GM12801 (cell line): ENCODE measurements at regions not wholly inside any gene's neighbourhood (a gene's known extent, or its start where the extent isn't known, plus 50 kb on each side); places are given as distances from the start of the nearest gene placed in this dataset.

Experiments
- TF ChIP-seq, protein P1 (sequence below): IDR thresholded peaks from one replicate; pipeline ENCODE4 v1.5.1; 2011; ENCODE audit warnings: control low read depth; ENCODE audit not compliant: insufficient read length; ENCODE audit errors: extremely low read depth

DNA sequence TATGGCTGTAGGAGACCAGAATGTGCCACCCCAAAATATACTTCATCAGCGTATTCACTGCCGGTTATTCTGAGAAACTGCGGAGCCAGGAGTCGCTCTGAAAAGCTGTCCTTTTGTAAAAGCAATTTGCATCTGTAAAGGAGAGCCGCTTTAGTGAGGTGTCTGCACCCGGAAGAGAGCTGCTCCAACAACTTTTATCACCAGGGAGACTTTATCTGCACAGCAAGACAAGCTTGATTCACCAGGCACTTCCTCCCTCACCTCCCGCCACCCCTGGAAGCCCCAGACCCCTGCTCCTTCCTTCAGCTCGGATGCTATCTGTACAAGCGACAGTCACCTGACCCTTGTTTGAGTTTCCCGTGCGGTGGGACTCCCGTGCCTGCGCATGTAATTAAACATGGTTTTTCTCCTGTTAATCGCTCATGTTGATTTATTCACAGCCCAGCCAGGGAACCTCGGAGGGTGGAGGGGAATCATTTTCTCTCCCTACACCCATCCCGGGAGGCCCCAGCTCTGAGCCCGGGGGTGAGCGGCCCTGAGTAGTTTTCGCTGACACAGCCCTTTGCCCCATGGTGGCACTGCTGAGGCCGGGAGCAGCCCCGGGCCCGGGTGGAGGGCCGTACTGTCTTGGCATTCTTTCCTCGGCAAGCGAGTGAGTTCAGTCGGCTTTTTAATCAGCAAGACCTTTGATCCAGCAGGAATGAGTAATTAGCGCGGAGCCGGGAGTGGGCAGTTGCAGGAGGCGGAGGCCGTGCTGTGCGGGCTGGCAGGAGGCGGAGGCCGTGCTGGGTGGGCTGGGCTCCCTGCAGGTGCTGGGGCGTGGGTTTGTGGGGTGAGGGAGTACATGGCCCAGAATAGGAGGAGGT, 222.7 kb upstream of the CIBAR2 start:
- TF ChIP-seq, protein P1, sequence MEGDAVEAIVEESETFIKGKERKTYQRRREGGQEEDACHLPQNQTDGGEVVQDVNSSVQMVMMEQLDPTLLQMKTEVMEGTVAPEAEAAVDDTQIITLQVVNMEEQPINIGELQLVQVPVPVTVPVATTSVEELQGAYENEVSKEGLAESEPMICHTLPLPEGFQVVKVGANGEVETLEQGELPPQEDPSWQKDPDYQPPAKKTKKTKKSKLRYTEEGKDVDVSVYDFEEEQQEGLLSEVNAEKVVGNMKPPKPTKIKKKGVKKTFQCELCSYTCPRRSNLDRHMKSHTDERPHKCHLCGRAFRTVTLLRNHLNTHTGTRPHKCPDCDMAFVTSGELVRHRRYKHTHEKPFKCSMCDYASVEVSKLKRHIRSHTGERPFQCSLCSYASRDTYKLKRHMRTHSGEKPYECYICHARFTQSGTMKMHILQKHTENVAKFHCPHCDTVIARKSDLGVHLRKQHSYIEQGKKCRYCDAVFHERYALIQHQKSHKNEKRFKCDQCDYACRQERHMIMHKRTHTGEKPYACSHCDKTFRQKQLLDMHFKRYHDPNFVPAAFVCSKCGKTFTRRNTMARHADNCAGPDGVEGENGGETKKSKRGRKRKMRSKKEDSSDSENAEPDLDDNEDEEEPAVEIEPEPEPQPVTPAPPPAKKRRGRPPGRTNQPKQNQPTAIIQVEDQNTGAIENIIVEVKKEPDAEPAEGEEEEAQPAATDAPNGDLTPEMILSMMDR: no peak

DNA sequence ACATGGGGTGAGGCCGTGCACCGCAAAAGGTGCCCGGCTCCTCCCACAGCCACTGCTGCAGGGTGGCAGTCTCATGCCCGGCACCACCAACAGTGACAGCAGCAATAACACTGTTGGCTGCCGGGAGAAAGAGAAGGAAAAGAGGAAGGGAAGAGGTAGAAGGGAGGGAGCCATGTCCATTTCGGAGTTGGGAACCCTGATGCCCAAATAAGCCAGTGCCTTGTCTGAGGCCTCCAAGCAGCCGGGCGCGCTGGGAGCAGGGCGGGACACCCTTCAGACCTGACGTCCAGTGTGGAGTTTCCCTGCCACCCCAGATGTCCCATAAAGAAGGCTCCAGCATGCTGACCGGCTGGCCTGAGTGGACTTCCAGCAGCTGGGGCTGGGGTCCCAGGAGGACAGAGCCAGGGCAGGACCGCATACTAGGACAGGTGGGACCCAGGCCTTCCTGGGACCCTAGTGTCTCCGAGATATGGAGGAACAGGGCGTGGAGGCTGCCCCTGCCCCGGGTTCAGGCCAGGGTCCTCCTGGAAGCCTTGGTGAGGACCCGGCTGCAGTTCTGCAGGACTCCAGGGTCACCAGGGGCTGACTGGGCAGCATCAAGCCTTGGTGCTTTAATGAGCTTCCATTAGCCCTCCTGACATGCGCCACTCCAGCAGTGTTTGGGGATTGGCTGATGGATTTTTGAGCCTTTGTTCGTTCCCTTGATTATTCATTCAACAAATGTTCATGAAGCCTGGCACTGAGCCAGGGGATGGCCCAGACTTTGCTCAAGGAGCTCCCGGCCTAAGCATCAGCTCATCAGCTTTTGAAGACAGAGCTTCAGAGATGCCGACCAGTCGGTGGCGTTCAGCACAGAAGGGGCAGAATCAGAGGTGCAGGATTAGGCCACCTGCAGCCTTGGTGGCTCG, 223.6 kb upstream of the CIBAR2 start:
- TF ChIP-seq, protein P1: no peak

DNA sequence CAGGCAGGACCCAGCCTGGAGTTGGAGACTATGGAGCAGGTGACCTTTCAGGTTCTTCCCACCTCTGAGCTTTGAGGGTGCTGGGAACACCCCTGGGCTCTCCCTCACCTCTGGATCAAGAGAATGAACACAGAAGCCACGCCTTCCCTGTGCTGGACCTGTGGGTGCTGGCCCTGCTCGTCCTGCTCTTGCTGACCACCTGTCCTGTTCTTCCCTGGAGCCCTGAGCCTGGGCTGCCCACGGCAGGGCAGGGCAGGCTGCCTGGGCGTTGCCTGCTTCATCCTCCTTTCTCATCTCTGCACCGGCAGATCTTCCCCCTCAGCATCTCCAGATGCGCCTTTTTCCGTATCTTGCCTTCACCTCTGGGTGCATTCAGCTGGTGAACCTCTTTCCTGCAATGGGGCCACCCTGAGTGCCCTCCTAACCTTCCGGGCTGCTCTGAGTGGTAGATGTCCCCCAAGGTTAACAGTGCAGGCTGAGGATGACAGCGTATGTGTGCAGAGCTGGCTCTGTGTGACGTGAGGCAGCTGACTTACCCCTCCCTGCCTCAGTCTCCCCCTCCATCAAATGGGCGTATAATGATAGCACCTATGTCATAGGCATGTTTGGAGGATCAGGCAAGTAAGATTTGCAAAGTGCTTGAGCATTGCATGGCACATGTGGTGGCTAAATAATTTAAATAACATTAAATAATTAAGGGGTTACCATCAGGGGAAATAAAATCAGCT, 225.8 kb upstream of the CIBAR2 start:
- TF ChIP-seq, protein P1: no peak

DNA sequence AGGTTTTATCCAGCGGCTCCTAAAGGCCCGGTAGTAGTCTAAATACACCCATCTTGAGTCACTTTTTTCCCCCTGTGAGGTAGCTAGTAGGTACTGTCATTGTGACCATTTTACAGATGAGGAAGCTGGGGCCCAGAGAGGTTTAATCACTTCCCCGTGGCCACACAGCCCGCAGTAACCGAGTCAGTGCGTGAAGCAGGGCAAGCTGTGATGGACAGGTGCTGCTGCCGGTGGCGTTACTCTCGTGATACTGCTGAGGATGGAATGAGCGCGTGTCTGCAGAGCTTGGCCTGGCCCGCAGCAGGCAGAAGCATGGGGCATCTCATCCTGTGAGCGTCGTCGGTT, 226.3 kb upstream of the CIBAR2 start:
- TF ChIP-seq, protein P1: no peak

DNA sequence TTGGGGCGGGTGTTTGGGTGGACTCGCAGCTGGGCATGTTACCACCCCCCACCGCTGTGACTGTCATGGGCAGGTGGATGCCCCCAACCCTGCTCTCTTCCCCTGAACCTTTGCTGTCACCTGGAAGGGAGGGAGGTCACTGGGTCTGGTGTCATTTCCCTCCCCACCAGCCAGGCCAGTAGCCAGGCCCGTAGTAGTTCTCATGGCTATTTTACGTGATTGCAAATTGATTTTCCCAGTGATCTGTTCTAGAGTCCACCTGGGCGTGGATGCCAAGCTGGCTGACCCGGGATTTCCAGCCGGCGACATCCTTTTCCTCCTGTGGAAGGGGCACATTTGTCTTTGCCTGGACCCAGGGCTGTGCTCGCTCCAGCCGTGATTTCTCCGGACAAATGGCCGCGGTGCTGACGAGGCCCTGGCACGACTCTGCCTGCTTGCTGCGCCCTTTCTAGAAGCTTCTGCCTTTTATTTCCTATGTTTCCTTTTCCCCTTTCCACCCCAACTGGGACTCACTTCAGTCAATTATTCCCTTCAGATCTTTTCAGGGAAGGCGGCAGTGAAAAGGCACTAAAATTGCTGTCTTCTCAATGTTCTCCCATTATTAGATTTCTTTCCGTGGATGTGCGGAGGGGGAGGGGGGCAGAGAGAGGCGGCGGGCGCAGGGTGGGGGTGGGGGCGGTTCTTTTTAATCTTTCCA, 226.9 kb upstream of the CIBAR2 start:
- TF ChIP-seq, protein P1: no peak

DNA sequence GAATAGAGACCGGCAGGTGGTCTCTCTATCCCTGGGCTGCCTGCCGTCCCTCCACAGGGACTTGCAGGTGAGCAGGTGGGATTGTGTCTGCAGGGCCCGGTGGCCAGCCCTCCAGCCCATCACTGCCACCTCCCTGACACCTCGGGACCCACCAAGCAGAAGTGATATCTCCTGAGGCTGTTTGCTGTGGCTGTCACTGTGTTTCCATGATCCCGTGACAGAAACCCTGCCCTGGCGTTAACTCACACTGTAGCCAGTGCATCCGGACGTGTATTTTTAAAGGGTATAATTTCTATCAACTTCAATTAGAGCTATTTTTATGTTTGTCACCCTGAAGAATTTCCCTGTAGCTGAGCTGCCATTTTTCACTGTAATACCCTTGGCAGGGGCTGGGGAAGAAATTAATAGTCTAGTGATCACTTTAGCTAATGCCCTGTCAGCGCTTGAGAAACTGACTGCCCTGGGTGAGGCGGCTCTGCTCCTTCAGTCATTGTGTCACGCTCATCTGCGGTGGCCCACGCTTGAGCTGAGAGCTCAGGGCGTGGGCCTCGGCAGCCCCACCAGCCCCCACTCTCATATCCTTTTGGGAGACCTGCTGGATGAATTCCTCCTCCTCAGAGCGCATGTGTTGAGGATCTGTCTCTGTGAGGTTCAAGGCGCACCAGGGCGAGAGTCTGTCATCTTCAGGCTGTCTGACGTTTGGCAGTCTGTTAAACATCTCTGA, 229.9 kb upstream of the CIBAR2 start:
- TF ChIP-seq, protein P1: no peak
